ENCODE measurements at regions not wholly inside any gene's neighbourhood (a gene's known extent, or its start where the extent isn't known, plus 50 kb on each side); places are given as distances from the start of the nearest gene placed in this dataset.

DNA sequence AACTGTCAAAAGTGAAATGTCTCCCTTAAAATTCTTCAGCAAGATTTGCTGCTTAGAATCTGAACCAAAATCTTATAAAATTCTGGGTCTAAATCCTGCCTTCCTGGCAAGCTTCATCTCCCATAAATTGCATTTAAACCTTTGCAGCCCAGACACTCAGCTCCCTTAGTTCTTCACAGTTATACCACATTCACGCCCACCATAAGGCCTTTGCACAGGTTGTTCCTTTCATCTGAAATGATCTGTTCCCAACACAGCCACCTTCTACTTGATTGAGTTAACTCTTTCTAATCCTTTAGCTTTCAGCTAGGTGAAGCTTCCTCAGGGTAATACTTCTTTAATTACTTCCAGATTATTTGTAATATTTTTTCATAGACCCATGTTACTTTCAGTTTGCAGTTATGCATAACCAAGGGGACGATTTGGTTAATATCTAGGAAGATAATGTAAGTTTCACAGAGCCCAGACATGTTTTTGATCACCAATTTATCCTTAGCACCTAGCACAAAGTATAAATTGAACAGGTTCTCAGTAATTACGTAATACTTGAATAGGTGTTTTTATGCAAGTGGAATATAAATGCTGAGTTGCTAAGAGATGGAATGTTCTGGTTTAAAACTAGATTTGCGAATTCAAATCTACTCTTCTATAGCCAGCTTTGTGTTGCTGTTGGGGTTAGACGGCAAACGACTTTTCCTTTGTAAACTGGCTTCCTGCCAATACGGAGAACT is 779.7 kb upstream of the PKDCC start:
- TF ChIP-seq, protein P1, sequence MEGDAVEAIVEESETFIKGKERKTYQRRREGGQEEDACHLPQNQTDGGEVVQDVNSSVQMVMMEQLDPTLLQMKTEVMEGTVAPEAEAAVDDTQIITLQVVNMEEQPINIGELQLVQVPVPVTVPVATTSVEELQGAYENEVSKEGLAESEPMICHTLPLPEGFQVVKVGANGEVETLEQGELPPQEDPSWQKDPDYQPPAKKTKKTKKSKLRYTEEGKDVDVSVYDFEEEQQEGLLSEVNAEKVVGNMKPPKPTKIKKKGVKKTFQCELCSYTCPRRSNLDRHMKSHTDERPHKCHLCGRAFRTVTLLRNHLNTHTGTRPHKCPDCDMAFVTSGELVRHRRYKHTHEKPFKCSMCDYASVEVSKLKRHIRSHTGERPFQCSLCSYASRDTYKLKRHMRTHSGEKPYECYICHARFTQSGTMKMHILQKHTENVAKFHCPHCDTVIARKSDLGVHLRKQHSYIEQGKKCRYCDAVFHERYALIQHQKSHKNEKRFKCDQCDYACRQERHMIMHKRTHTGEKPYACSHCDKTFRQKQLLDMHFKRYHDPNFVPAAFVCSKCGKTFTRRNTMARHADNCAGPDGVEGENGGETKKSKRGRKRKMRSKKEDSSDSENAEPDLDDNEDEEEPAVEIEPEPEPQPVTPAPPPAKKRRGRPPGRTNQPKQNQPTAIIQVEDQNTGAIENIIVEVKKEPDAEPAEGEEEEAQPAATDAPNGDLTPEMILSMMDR (IDR thresholded peaks at IDR 0.05): no peak
- Histone ChIP-seq H3K27ac (no peak overlapping the region), H3K9me3 (no peaks in the 10 kb centered on the region), H3K4me1 (no peaks in the 10 kb centered on the region), H3K4me3 (no peak overlapping the region), H3K27me3 (no peaks in the 10 kb centered on the region), H3K36me3 (no peaks in the 10 kb centered on the region)
- 77% methylated on average over 7 of the region's 7 CpGs for WGBS, 2 donors
- intact Hi-C loops (cut with DNase I): no loop called here
- DNase-seq: no peak

GRCh38 chr2:41283079-41283775 is 764.6 kb upstream of the PKDCC start:
- no peak overlapping the region for H3K27ac ChIP-seq
- 76 to 77% methylated on average over 4 of the region's 4 CpGs for WGBS, 2 donors
- TF ChIP-seq, protein P1 (IDR thresholded peaks at IDR 0.05): no peak
- TF ChIP-seq EP300 (IDR thresholded peaks at IDR 0.05) (no peak), POLR2AphosphoS5 (IDR thresholded peaks at IDR 0.05) (no peak), POLR2A (IDR thresholded peaks at IDR 0.05) (no peak)
- DNase-seq: no peak
- intact Hi-C loops (cut with DNase I): no loop called here
- no peaks in the 10 kb centered on the region for H3K36me3 ChIP-seq
- H3K4me3 ChIP-seq: no peak overlapping the region
- H3K27me3 ChIP-seq: no peaks in the 10 kb centered on the region
- no peaks in the 10 kb centered on the region for H3K4me1 ChIP-seq
- no peaks in the 10 kb centered on the region for H3K9me3 ChIP-seq

DNA sequence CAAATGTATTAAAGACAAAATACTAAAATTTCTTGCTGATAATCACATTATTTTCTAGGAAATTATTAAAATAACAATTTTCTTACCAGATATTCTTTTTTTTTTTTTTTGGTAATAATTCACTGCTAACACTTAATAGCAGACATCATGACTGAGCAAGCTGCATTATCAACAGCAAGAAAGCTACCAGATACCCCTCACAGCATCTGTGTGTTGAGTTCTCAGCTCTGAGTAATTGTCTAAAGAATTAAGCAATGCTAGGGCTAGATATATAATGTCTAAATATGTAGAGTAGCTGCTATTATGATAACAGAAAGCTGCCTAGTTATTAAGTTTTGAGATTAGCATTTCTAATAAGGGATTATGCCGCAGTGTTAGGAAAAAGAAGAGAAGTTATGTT is 754.3 kb upstream of the PKDCC start:
- H3K27me3 ChIP-seq: no peaks in the 10 kb centered on the region
- H3K9me3 ChIP-seq: no peaks in the 10 kb centered on the region
- H3K4me3 ChIP-seq: no peak overlapping the region
- intact Hi-C loops (cut with DNase I): no loop called here
- TF ChIP-seq POLR2A (IDR thresholded peaks at IDR 0.05): no peak
- TF ChIP-seq, protein P1 (IDR thresholded peaks at IDR 0.05): no peak
- no peak for TF ChIP-seq EP300 (IDR thresholded peaks at IDR 0.05)
- TF ChIP-seq POLR2AphosphoS5 (IDR thresholded peaks at IDR 0.05): no peak
- H3K27ac ChIP-seq: no peak overlapping the region
- DNase-seq: no peak
- H3K4me1 ChIP-seq: no peaks in the 10 kb centered on the region
- WGBS, 2 donors: 81 to 90% methylated on average over 1 of the region's 1 CpG
- H3K36me3 ChIP-seq: no peaks in the 10 kb centered on the region

- no peak for TF ChIP-seq POLR2A (IDR thresholded peaks at IDR 0.05)
- 53 to 59% methylated on average over 3 of the region's 3 CpGs for WGBS, 2 donors
Observed at GRCh38 chr2:41294331-41294730, 753.5 kb upstream of the PKDCC start.

DNA sequence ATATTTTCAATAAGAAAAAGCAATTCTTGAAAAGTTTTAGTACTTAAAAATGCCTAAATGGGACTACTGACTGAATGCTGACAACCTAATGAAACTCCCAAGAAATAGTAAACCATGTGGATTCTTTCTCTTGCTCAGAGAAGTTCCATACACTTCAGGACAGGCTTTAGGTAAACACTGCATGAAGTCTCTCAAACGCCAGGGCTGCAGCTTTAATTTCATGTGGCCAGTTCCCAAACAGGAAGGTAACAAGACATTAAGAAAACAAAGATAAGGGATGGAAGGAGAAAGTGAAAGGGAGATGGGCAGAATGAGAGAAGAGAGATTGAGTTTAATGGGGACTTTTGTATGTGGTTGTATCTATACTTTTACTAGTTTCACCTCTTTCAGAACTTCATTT is 734.7 kb upstream of the PKDCC start:
- TF ChIP-seq, protein P1 (IDR thresholded peaks at IDR 0.05): no peak
- no peak for TF ChIP-seq POLR2AphosphoS5 (IDR thresholded peaks at IDR 0.05)
- TF ChIP-seq EP300 (IDR thresholded peaks at IDR 0.05): no peak
- TF ChIP-seq POLR2A (IDR thresholded peaks at IDR 0.05): no peak
- WGBS, 2 donors: 13 to 31% methylated on average over 1 of the region's 1 CpG
- Histone ChIP-seq H3K27ac (no peak overlapping the region), H3K4me3 (no peak overlapping the region), H3K36me3 (no peaks in the 10 kb centered on the region), H3K9me3 (no peaks in the 10 kb centered on the region), H3K27me3 (no peaks in the 10 kb centered on the region), H3K4me1 (no peaks in the 10 kb centered on the region)
- DNase-seq: no peak
- intact Hi-C loops (cut with DNase I): no loop called here

More at GRCh38 chr2:41294331-41294730, 753.5 kb upstream of the PKDCC start:
- Histone ChIP-seq H3K27ac (no peak overlapping the region), H3K4me3 (no peak overlapping the region), H3K9me3 (no peaks in the 10 kb centered on the region), H3K27me3 (no peaks in the 10 kb centered on the region), H3K4me1 (no peaks in the 10 kb centered on the region), H3K36me3 (no peaks in the 10 kb centered on the region)
- DNase-seq: no peak
- intact Hi-C loops (cut with DNase I): no loop called here

Measured in sigmoid colon (tissue), 6 donors.